ENCODE measurements at regions not wholly inside any gene's neighbourhood (a gene's known extent, or its start where the extent isn't known, plus 50 kb on each side); places are given as distances from the start of the nearest gene placed in this dataset.
A peak's percentile ranks its signal among the peaks of the same experiment; 100 is the strongest.

DNA sequence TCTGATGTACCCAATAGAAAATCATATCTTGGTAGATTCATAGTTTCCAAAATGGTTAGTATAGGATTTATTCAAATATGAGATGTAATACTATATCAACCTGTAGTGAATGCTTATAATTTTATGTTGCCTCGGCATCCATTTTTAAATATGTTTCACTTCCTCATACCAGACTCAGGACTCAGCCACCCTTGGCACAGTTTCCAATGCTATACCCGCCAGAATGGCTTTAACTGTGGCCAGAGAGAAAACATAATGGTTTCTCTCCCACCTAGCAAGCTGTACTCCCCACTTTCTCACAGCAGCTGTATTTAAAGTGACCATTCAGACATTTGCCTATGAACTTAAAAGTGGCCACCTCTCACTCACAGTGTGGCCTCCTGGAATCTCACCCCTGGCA, 466.6 kb upstream of the PABPC4L start:
- 3% methylated on average over 2 of the region's 2 CpGs for WGBS (ENCODE audit: missing lambda C conversion rate)
- peak in 1 of 2 experiments; percentile 36; a peak in 1 of 6 replicates for ATAC-seq
- FAIRE-seq, result no peak
- ChIA-PET POLR2A (no interaction called here), CTCF (no interaction called here)
- Histone ChIP-seq H3K27ac (no peak overlapping the region), H3K9me3 (no peaks in the 10 kb centered on the region), H3K4me2 (peak overlapping the region; percentile 44), H3K4me1 (no peaks in the 10 kb centered on the region), H3K4me3 (no peak overlapping the region)
- TF ChIP-seq CBX2 (IDR thresholded peaks at IDR 0.05; ENCODE audit: borderline replicate concordance, low read depth), result no peak
- no peak for TF ChIP-seq ZFP36 (IDR thresholded peaks at IDR 0.05; ENCODE audit: borderline replicate concordance, partially characterized antibody)
- TF ChIP-seq RFX5 (IDR thresholded peaks at IDR 0.05), result no peak
- TF ChIP-seq, protein P1, sequence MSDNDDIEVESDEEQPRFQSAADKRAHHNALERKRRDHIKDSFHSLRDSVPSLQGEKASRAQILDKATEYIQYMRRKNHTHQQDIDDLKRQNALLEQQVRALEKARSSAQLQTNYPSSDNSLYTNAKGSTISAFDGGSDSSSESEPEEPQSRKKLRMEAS (IDR thresholded peaks at IDR 0.05), result no peak
- no peak for TF ChIP-seq EP300 (IDR thresholded peaks at IDR 0.05)
- TF ChIP-seq, protein P2, sequence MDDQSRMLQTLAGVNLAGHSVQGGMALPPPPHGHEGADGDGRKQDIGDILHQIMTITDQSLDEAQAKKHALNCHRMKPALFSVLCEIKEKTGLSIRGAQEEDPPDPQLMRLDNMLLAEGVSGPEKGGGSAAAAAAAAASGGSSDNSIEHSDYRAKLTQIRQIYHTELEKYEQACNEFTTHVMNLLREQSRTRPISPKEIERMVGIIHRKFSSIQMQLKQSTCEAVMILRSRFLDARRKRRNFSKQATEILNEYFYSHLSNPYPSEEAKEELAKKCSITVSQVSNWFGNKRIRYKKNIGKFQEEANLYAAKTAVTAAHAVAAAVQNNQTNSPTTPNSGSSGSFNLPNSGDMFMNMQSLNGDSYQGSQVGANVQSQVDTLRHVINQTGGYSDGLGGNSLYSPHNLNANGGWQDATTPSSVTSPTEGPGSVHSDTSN (IDR thresholded peaks at IDR 0.05), result no peak
- TF ChIP-seq, protein P3, sequence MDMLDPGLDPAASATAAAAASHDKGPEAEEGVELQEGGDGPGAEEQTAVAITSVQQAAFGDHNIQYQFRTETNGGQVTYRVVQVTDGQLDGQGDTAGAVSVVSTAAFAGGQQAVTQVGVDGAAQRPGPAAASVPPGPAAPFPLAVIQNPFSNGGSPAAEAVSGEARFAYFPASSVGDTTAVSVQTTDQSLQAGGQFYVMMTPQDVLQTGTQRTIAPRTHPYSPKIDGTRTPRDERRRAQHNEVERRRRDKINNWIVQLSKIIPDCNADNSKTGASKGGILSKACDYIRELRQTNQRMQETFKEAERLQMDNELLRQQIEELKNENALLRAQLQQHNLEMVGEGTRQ (IDR thresholded peaks at IDR 0.05), result no peak
- TF ChIP-seq, protein P4, sequence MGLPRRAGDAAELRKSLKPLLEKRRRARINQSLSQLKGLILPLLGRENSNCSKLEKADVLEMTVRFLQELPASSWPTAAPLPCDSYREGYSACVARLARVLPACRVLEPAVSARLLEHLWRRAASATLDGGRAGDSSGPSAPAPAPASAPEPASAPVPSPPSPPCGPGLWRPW (IDR thresholded peaks at IDR 0.05), result no peak
- no peak for TF ChIP-seq RNF2 (IDR thresholded peaks at IDR 0.05; ENCODE audit: borderline replicate concordance, low read depth)
- no peak for TF ChIP-seq HOXB5 (CRISPR knock-in tag; IDR thresholded peaks at IDR 0.05)
- TF ChIP-seq ZSCAN20 (CRISPR knock-in tag; IDR thresholded peaks at IDR 0.05), result no peak
- no peak for TF ChIP-seq KDM5A (IDR thresholded peaks at IDR 0.05)
- TF ChIP-seq, protein P5, sequence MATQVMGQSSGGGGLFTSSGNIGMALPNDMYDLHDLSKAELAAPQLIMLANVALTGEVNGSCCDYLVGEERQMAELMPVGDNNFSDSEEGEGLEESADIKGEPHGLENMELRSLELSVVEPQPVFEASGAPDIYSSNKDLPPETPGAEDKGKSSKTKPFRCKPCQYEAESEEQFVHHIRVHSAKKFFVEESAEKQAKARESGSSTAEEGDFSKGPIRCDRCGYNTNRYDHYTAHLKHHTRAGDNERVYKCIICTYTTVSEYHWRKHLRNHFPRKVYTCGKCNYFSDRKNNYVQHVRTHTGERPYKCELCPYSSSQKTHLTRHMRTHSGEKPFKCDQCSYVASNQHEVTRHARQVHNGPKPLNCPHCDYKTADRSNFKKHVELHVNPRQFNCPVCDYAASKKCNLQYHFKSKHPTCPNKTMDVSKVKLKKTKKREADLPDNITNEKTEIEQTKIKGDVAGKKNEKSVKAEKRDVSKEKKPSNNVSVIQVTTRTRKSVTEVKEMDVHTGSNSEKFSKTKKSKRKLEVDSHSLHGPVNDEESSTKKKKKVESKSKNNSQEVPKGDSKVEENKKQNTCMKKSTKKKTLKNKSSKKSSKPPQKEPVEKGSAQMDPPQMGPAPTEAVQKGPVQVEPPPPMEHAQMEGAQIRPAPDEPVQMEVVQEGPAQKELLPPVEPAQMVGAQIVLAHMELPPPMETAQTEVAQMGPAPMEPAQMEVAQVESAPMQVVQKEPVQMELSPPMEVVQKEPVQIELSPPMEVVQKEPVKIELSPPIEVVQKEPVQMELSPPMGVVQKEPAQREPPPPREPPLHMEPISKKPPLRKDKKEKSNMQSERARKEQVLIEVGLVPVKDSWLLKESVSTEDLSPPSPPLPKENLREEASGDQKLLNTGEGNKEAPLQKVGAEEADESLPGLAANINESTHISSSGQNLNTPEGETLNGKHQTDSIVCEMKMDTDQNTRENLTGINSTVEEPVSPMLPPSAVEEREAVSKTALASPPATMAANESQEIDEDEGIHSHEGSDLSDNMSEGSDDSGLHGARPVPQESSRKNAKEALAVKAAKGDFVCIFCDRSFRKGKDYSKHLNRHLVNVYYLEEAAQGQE (IDR thresholded peaks at IDR 0.05), result no peak
- TF ChIP-seq FOSB (CRISPR knock-in tag; IDR thresholded peaks at IDR 0.05), result no peak
- TF ChIP-seq CBX8 (IDR thresholded peaks at IDR 0.05), result no peak
- no peak for TF ChIP-seq TP53 (CRISPR knock-in tag; IDR thresholded peaks at IDR 0.05)
- TF ChIP-seq, protein P6, sequence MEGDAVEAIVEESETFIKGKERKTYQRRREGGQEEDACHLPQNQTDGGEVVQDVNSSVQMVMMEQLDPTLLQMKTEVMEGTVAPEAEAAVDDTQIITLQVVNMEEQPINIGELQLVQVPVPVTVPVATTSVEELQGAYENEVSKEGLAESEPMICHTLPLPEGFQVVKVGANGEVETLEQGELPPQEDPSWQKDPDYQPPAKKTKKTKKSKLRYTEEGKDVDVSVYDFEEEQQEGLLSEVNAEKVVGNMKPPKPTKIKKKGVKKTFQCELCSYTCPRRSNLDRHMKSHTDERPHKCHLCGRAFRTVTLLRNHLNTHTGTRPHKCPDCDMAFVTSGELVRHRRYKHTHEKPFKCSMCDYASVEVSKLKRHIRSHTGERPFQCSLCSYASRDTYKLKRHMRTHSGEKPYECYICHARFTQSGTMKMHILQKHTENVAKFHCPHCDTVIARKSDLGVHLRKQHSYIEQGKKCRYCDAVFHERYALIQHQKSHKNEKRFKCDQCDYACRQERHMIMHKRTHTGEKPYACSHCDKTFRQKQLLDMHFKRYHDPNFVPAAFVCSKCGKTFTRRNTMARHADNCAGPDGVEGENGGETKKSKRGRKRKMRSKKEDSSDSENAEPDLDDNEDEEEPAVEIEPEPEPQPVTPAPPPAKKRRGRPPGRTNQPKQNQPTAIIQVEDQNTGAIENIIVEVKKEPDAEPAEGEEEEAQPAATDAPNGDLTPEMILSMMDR (IDR thresholded peaks at IDR 0.05), result no peak
- no peak for TF ChIP-seq NR3C1 (IDR thresholded peaks at IDR 0.05)
- no peak for TF ChIP-seq JUNB (IDR thresholded peaks at IDR 0.05)
- DNase-seq (ENCODE audit: low read depth in 1 of 2, low spot score in 1 of 2), result peak in 1 of 2 experiments; percentile 23

DNA sequence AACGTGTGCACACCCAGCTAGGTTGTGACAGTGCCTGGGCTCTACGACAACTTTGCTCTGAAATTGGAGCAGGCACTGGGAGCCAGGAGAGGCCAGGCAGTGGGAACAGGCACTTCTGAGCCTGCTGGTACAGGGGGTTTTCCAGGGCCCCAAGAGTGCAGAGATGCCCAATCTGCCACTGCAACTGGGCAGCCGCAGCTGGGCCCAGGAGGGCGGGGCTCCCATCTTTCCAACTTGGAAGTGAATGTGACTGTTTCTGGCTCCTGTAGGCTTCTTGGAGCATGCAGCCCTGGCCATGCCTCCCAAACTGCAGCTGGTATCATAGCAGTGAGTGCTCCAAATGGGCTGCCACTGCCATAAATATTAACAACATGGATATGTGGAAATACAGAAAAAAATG, 465.1 kb upstream of the PABPC4L start:
- FAIRE-seq (no peak), DNase-seq (ENCODE audit: low read depth in 1 of 2, low spot score in 1 of 2) (no peak), ATAC-seq (no peak)
- 67% methylated on average over 1 of the region's 4 CpGs for WGBS (ENCODE audit: missing lambda C conversion rate)
- ChIA-PET POLR2A (no interaction called here), CTCF (no interaction called here)
- no peaks in the 10 kb centered on the region for H3K4me1 ChIP-seq
- H3K9me3 ChIP-seq, result no peaks in the 10 kb centered on the region
- no peak overlapping the region for H3K4me3 ChIP-seq
- H3K4me2 ChIP-seq, result no peak overlapping the region
- H3K27ac ChIP-seq, result no peak overlapping the region
- TF ChIP-seq CBX2 (IDR thresholded peaks at IDR 0.05; ENCODE audit: borderline replicate concordance, low read depth) (no peak), EP300 (IDR thresholded peaks at IDR 0.05) (no peak), HOXB13 (CRISPR knock-in tag; IDR thresholded peaks at IDR 0.05; ENCODE audit: low read depth) (no peak), CHD4 (IDR thresholded peaks at IDR 0.05; ENCODE audit: borderline replicate concordance) (no peak), KDM1A (IDR thresholded peaks at IDR 0.05; ENCODE audit: low read depth) (no peak), HOXB5 (CRISPR knock-in tag; IDR thresholded peaks at IDR 0.05) (no peak), ESRRA (IDR thresholded peaks at IDR 0.05; ENCODE audit: borderline replicate concordance, low read length) (no peak), PHF8 (IDR thresholded peaks at IDR 0.05; ENCODE audit: borderline replicate concordance, low read depth) (no peak), CBX8 (IDR thresholded peaks at IDR 0.05) (no peak), RAD21 (conservative IDR thresholded peaks at IDR 0.05 in 1 of 2, IDR thresholded peaks at IDR 0.05 in 1 of 2) (no peak), RNF2 (IDR thresholded peaks at IDR 0.05; ENCODE audit: borderline replicate concordance, low read depth) (no peak), EHMT2 (IDR thresholded peaks at IDR 0.05; ENCODE audit: low read depth) (no peak), NFE2L2 (conservative IDR thresholded peaks at IDR 0.05; ENCODE audit: low read length) (no peak), ZC3H11A (IDR thresholded peaks at IDR 0.05) (no peak), JUNB (IDR thresholded peaks at IDR 0.05) (no peak), MYC (IDR thresholded peaks at IDR 0.05; ENCODE audit: borderline replicate concordance, low read length) (no peak), GATA3 (IDR thresholded peaks at IDR 0.05; ENCODE audit: borderline replicate concordance) (no peak)
- TF ChIP-seq, protein P1 (IDR thresholded peaks at IDR 0.05), result no peak
- TF ChIP-seq, protein P4 (IDR thresholded peaks at IDR 0.05), result no peak

Data from A549 (cell line).